ENCODE measurements at regions not wholly inside any gene's neighbourhood (a gene's known extent, or its start where the extent isn't known, plus 50 kb on each side); places are given as distances from the start of the nearest gene placed in this dataset.

GRCh38 chr1:47616906-47617305, 179.1 kb downstream of the FOXD2 start:
- TF ChIP-seq CTCF (conservative IDR thresholded peaks at IDR 0.05), result no peak
- TF ChIP-seq ZFX (IDR thresholded peaks at IDR 0.05), result no peak
